Neural progenitor cell (in vitro differentiated cells): ENCODE measurements at regions not wholly inside any gene's neighbourhood (a gene's known extent, or its start where the extent isn't known, plus 50 kb on each side); places are given as distances from the start of the nearest gene placed in this dataset.

Experiments used
- DNase-seq: peaks from one replicate; pipeline ENCODE4 v3.0.0-alpha.2; 2016; ENCODE audit warnings: low spot score
- H2AFZ ChIP-seq: fragments of 200-600 bp; sonication (generic); replicated peaks from 2 replicates; pipeline ENCODE4 v1.6.1; 2016; ENCODE audit warnings: antibody characterized with exemption
- H3F3A ChIP-seq: fragments of 200-600 bp; sonication (generic); 2 replicates; pipeline ENCODE4 v1.6.1; 2016; ENCODE audit warnings: antibody characterized with exemption, low read depth
- H3K27ac ChIP-seq: fragments of 200-600 bp; sonication (generic); 2 replicates; pipeline ENCODE4 v1.5.1; 2016; ENCODE audit warnings: mild to moderate bottlenecking
- H3K27me3 ChIP-seq: fragments of 200-600 bp; sonication (generic); 2 replicates; pipeline ENCODE4 v1.6.1; 2016; ENCODE audit warnings: mild to moderate bottlenecking, moderate library complexity
- H3K36me3 ChIP-seq: fragments of 200-600 bp; sonication (generic); 2 replicates; pipeline ENCODE4 v1.5.1; 2016
- H3K4me1 ChIP-seq: fragments of 200-600 bp; sonication (generic); 2 replicates; pipeline ENCODE4 v1.6.1; 2016; ENCODE audit warnings: mixed run types
- H3K4me2 ChIP-seq: fragments of 200-600 bp; sonication (generic); 2 replicates; pipeline ENCODE4 v1.6.1; 2016
- H3K4me3 ChIP-seq: fragments of 200-600 bp; sonication (generic); 2 replicates; pipeline ENCODE4 v1.5.1; 2016
- H3K79me2 ChIP-seq: fragments of 200-600 bp; sonication (generic); 2 replicates; pipeline ENCODE4 v1.6.1; 2016; ENCODE audit warnings: low read depth
- H3K9ac ChIP-seq: fragments of 200-600 bp; sonication (generic); 2 replicates; pipeline ENCODE4 v1.6.1; 2016
- H3K9me3 ChIP-seq: fragments of 200-600 bp; sonication (generic); 2 replicates; pipeline ENCODE4 v1.5.1; 2016; ENCODE audit warnings: low read depth
- H4K20me1 ChIP-seq: fragments of 200-600 bp; sonication (generic); 2 replicates; pipeline ENCODE4 v1.6.1; 2016; ENCODE audit warnings: low read depth
- H3K27ac Mint-ChIP-seq: 3 replicates; pipeline ENCODE4 v1.8.0; 2021; ENCODE audit warnings: mixed read lengths
- H3K27me3 Mint-ChIP-seq: 2 replicates; pipeline ENCODE4 v1.8.0; 2022; ENCODE audit warnings: low read depth, mild to moderate bottlenecking, inconsistent platforms, moderate library complexity, mixed read lengths; ENCODE audit not compliant: insufficient read depth
- H3K36me3 Mint-ChIP-seq: 3 replicates; pipeline ENCODE4 v1.8.0; 2021; ENCODE audit warnings: mixed read lengths
- H3K4me1 Mint-ChIP-seq: 3 replicates; pipeline ENCODE4 v1.8.0; 2021; ENCODE audit warnings: mixed read lengths
- H3K4me3 Mint-ChIP-seq: 3 replicates; pipeline ENCODE4 v1.8.0; 2021; ENCODE audit warnings: mild to moderate bottlenecking, moderate library complexity, mixed read lengths
- H3K9me3 Mint-ChIP-seq: 3 replicates; pipeline ENCODE4 v1.8.0; 2020; ENCODE audit warnings: mixed read lengths
- EZH2 ChIP-seq: fragments of 200-600 bp; sonication (generic); IDR thresholded peaks from 2 replicates; pipeline ENCODE4 v1.6.1; 2017; ENCODE audit warnings: antibody characterized with exemption, mild to moderate bottlenecking, moderate library complexity
- EZH2phosphoT487 ChIP-seq: fragments of 200-600 bp; sonication (generic); IDR thresholded peaks from 2 replicates; pipeline ENCODE4 v1.6.1; 2017; ENCODE audit warnings: antibody characterized with exemption
- TF ChIP-seq, protein P1 (sequence below): fragments of 200-600 bp; sonication (generic); IDR thresholded peaks from 2 replicates; pipeline ENCODE4 v1.5.1; 2017; ENCODE audit warnings: antibody characterized with exemption, mild to moderate bottlenecking

- no peak overlapping the region for H3K4me3 ChIP-seq
- Mint-ChIP-seq H3K27ac (peak overlapping the region; percentile 4), H3K4me3 (no peak overlapping the region), H3K4me1 (no peaks in the 10 kb centered on the region), H3K27me3 (no peaks in the 10 kb centered on the region), H3K36me3 (no peaks in the 10 kb centered on the region), H3K9me3 (no peaks in the 10 kb centered on the region)
- no peaks in the 10 kb centered on the region for H3K27me3 ChIP-seq
- TF ChIP-seq EZH2 (no peak), EZH2phosphoT487 (no peak)
- TF ChIP-seq, protein P1, sequence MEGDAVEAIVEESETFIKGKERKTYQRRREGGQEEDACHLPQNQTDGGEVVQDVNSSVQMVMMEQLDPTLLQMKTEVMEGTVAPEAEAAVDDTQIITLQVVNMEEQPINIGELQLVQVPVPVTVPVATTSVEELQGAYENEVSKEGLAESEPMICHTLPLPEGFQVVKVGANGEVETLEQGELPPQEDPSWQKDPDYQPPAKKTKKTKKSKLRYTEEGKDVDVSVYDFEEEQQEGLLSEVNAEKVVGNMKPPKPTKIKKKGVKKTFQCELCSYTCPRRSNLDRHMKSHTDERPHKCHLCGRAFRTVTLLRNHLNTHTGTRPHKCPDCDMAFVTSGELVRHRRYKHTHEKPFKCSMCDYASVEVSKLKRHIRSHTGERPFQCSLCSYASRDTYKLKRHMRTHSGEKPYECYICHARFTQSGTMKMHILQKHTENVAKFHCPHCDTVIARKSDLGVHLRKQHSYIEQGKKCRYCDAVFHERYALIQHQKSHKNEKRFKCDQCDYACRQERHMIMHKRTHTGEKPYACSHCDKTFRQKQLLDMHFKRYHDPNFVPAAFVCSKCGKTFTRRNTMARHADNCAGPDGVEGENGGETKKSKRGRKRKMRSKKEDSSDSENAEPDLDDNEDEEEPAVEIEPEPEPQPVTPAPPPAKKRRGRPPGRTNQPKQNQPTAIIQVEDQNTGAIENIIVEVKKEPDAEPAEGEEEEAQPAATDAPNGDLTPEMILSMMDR = no peak
- H3F3A ChIP-seq = no peaks in the 10 kb centered on the region
- H3K9ac ChIP-seq = no peak overlapping the region
- H3K9me3 ChIP-seq = no peaks in the 10 kb centered on the region
- no peaks in the 10 kb centered on the region for H3K4me1 ChIP-seq
- no peak for DNase-seq
- H3K36me3 ChIP-seq = no peaks in the 10 kb centered on the region
- no peak overlapping the region for H3K4me2 ChIP-seq
- H3K79me2 ChIP-seq = no peaks in the 10 kb centered on the region
- H4K20me1 ChIP-seq = no peaks in the 10 kb centered on the region
- no peak overlapping the region for H2AFZ ChIP-seq
- no peak overlapping the region for H3K27ac ChIP-seq
Measured at GRCh38 chr3:5553203-5553602, 365.7 kb downstream of the EDEM1 start.

DNA sequence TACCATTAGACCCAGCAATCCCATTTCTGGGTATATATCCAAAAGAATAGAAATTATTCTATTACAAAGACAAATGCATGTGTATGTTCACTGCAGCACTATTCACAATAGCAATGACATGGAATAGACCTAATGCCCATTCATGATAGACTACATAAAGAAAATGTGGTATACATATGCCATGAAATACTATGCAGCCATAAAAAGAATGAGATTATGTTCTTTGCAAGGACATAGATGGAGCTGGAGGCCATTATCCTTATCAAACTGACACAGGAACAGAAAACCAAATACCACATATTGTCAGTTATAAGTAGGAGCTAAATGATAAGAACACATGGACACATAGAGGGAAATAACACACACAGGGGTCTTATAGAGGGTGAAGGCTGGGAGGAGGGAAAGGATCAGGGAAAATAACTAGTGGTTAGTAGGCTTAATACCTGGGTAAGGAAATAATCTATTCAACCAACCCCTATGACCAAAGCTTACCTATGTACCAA, 366.8 kb downstream of the EDEM1 start:
- Mint-ChIP-seq H3K4me1 (no peaks in the 10 kb centered on the region), H3K9me3 (no peaks in the 10 kb centered on the region), H3K36me3 (no peaks in the 10 kb centered on the region), H3K27me3 (no peaks in the 10 kb centered on the region), H3K4me3 (no peak overlapping the region), H3K27ac (no peak overlapping the region)
- Histone ChIP-seq H3F3A (no peaks in the 10 kb centered on the region), H3K27me3 (no peaks in the 10 kb centered on the region), H3K4me1 (no peaks in the 10 kb centered on the region), H3K9ac (no peak overlapping the region), H2AFZ (no peak overlapping the region), H3K4me3 (no peak overlapping the region), H3K9me3 (no peaks in the 10 kb centered on the region), H4K20me1 (no peaks in the 10 kb centered on the region), H3K4me2 (no peak overlapping the region), H3K36me3 (no peaks in the 10 kb centered on the region), H3K79me2 (no peaks in the 10 kb centered on the region), H3K27ac (no peak overlapping the region)
- DNase-seq = no peak
- TF ChIP-seq EZH2 = no peak
- TF ChIP-seq, protein P1 = no peak
- no peak for TF ChIP-seq EZH2phosphoT487

DNA sequence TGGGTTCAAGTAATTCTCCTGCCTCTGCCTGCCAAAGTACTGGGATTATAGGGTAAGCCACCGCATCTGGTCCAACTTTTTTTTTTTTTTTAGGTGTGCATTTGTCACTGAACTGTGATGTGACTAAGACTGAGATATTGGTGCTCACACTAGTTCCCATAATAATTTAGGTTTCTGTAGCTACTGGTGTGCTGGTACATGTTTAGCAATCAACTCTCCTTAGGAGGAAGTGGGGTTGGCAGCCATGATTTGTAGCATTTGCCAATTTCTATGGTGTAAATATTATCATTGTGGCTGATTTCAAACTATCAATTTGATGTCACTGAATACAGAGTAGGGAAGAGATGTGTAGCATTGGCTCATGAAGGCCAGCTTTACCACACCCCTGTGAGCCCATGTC, 372.7 kb downstream of the EDEM1 start:
- Histone ChIP-seq H3K4me1 (no peaks in the 10 kb centered on the region), H3K36me3 (no peaks in the 10 kb centered on the region), H2AFZ (no peak overlapping the region), H3K4me2 (no peak overlapping the region), H3K4me3 (no peak overlapping the region), H3K27me3 (no peaks in the 10 kb centered on the region), H3K79me2 (no peaks in the 10 kb centered on the region), H3F3A (no peaks in the 10 kb centered on the region), H3K27ac (no peak overlapping the region), H4K20me1 (no peaks in the 10 kb centered on the region), H3K9me3 (no peaks in the 10 kb centered on the region), H3K9ac (no peak overlapping the region)
- no peak overlapping the region for H3K27ac Mint-ChIP-seq
- TF ChIP-seq EZH2 = no peak
- no peak for TF ChIP-seq EZH2phosphoT487
- TF ChIP-seq, protein P1 = no peak
- H3K4me3 Mint-ChIP-seq = no peak overlapping the region
- H3K4me1 Mint-ChIP-seq = no peaks in the 10 kb centered on the region
- DNase-seq = no peak
- H3K36me3 Mint-ChIP-seq = no peaks in the 10 kb centered on the region
- H3K27me3 Mint-ChIP-seq = no peaks in the 10 kb centered on the region
- no peaks in the 10 kb centered on the region for H3K9me3 Mint-ChIP-seq
